Upper lobe of left lung (tissue), 6 donors: ENCODE measurements at regions not wholly inside any gene's neighbourhood (a gene's known extent, or its start where the extent isn't known, plus 50 kb on each side); places are given as distances from the start of the nearest gene placed in this dataset.

ENCODE experiments used
- ATAC-seq, 2 donors: fragments of 200-7000 bp; cut with Tn5 transposase; one replicate each; pipeline ENCODE4 v1.9.1; 2022; ENCODE audit warnings: mild to moderate bottlenecking in 2 of 2, moderate library complexity in 2 of 2; ENCODE audit not compliant: low FRiP score in 2 of 2
- DNase-seq, 2 donors: peaks; one replicate each; pipeline ENCODE4 v3.0.0-alpha.2; 2019 to 2020
- H3K27ac ChIP-seq, 4 donors: fragments of 200-600 bp; sonication (generic); one replicate each; pipeline ENCODE4 v1.5.1; 2016 to 2019
- H3K27me3 ChIP-seq, 4 donors: fragments of 200-600 bp; sonication (generic); one replicate each; pipeline ENCODE4 v1.5.1; 2017 to 2019
- H3K36me3 ChIP-seq, 4 donors: fragments of 200-600 bp; sonication (generic); one replicate each; pipeline ENCODE4 v1.5.1; 2016 to 2019
- H3K4me1 ChIP-seq, 4 donors: fragments of 200-600 bp; sonication (generic); one replicate each; pipeline ENCODE4 v1.5.1; 2018 to 2019
- H3K4me3 ChIP-seq, 4 donors: fragments of 200-600 bp; sonication (generic); one replicate each; pipeline ENCODE4 v1.5.1; 2017 to 2019; ENCODE audit warnings: mild to moderate bottlenecking in 2 of 4, moderate library complexity in 1 of 4
- H3K9me3 ChIP-seq, 4 donors: fragments of 200-600 bp; sonication (generic); one replicate each; pipeline ENCODE4 v1.5.1; 2018 to 2019
- EP300 ChIP-seq, 4 donors: sonication (generic); formaldehyde crosslinking; IDR thresholded peaks; one replicate each; pipeline ENCODE4 v1.5.1; 2017; ENCODE audit warnings: antibody characterized with exemption in 4 of 4, control low read depth in 2 of 4
- POLR2A ChIP-seq, 4 donors: fragments of 450-650 bp; IDR thresholded peaks; one replicate each; pipeline ENCODE4 v1.5.1; 2016 to 2017; ENCODE audit warnings: antibody characterized with exemption in 4 of 4, mild to moderate bottlenecking in 2 of 4
- POLR2AphosphoS5 ChIP-seq, 2 donors: sonication (generic); formaldehyde crosslinking; IDR thresholded peaks; one replicate each; pipeline ENCODE4 v1.5.1; 2017; ENCODE audit warnings: antibody characterized with exemption in 2 of 2
- WGBS, 2 donors: methylation state at CpG; one replicate each; pipeline ENCODE4 v1.1.5; 2017 to 2018; 5-methylcytosine and 5-hydroxymethylcytosine counted together
- TF ChIP-seq, protein P1 (sequence below), 6 experiments: fragments of 450-650 bp in 4 of 6; fragments of 200-600 bp in 2 of 6; sonication (generic) in 2 of 6; IDR thresholded peaks; one replicate each; pipeline ENCODE4 v1.5.1; 2016 to 2019; ENCODE audit warnings: antibody characterized with exemption in 6 of 6
- donor health status: DM: no; HTN: no; CAD: no; lungs with moderate emphysema.
- donor health status: DM: no; HTN: yes; CAD: no; lungs with severe emphysema.

DNA sequence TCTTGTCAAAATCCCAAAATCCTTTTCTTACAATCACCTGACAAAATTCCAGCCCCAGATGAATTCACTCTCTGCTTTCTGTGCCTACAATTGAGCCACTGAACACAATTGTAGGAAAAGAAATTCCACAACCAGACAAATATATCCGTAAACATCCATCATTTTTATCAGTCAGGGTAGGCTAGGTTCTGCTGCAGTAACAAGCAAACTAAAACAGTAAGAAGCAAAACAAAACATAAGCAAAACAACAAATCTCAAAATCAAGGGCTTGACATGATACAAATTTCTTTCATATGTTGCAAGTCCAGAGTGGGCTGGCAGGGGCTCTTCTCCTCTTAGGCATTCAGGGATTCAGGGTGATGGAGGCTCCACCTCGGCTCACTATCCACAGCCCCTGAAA is 114.2 kb upstream of the MAN2A1 start:
- H3K4me3 ChIP-seq = no peak overlapping the region
- 85 to 93% methylated on average over 2 of the region's 2 CpGs for WGBS, 2 donors
- TF ChIP-seq POLR2A (IDR thresholded peaks at IDR 0.05) (no peak), EP300 (IDR thresholded peaks at IDR 0.05) (no peak), POLR2AphosphoS5 (IDR thresholded peaks at IDR 0.05) (no peak)
- TF ChIP-seq, protein P1, sequence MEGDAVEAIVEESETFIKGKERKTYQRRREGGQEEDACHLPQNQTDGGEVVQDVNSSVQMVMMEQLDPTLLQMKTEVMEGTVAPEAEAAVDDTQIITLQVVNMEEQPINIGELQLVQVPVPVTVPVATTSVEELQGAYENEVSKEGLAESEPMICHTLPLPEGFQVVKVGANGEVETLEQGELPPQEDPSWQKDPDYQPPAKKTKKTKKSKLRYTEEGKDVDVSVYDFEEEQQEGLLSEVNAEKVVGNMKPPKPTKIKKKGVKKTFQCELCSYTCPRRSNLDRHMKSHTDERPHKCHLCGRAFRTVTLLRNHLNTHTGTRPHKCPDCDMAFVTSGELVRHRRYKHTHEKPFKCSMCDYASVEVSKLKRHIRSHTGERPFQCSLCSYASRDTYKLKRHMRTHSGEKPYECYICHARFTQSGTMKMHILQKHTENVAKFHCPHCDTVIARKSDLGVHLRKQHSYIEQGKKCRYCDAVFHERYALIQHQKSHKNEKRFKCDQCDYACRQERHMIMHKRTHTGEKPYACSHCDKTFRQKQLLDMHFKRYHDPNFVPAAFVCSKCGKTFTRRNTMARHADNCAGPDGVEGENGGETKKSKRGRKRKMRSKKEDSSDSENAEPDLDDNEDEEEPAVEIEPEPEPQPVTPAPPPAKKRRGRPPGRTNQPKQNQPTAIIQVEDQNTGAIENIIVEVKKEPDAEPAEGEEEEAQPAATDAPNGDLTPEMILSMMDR (IDR thresholded peaks at IDR 0.05) = no peak

DNA sequence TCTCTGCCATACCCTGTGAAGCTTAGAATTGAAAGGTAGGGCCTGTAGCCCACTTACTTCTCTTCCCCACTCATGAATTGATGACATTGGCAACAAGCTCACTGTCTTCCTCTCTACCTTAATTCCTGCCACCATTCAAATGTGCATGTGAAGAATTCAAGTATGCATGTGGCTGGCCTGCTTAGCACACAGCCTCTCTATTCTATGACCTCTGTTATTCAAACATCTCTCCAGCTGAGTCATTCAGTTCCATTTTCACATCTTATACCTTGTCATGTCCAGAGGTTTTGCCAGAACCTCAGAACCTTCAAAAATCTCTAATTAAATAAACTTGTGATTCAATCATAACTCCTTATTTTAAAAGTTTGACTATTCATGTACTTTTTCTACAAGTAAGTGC is 114.7 kb upstream of the MAN2A1 start:
- DNase-seq = no peak
- TF ChIP-seq, protein P1 (IDR thresholded peaks at IDR 0.05) = no peak
- TF ChIP-seq POLR2A (IDR thresholded peaks at IDR 0.05) = no peak
- TF ChIP-seq EP300 (IDR thresholded peaks at IDR 0.05) = no peak
- TF ChIP-seq POLR2AphosphoS5 (IDR thresholded peaks at IDR 0.05) = no peak

More for the DNA sequence above, 114.2 kb upstream of the MAN2A1 start:
- no peaks in the 10 kb centered on the region for H3K36me3 ChIP-seq
- no peaks in the 10 kb centered on the region for H3K9me3 ChIP-seq
- no peaks in the 10 kb centered on the region for H3K4me1 ChIP-seq
- no peaks in the 10 kb centered on the region for H3K27me3 ChIP-seq
- DNase-seq = no peak
- no peak overlapping the region for H3K27ac ChIP-seq
- ATAC-seq = no peak

DNA sequence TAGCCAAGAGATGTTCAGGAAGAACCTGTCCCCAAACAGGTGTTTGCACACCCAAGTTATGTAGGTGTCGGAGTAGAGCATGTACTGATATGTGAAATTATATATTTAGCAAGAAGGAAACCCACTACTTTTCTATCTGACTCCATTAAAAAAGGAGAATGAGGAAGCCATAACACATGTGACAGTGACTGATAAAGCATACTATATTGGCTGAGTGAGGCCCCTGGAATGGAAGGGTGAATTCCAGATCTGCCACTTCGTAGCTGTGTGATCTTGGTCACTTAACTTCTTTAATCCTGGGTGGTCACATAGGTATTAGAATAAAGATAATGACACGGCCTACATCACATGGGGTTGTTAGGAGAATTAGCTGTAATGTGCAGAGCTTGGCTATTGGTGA is 116.0 kb upstream of the MAN2A1 start:
- Histone ChIP-seq H3K36me3 (no peaks in the 10 kb centered on the region), H3K27me3 (no peaks in the 10 kb centered on the region), H3K9me3 (no peaks in the 10 kb centered on the region), H3K4me1 (no peaks in the 10 kb centered on the region), H3K4me3 (no peak overlapping the region), H3K27ac (no peak overlapping the region)
- 74 to 84% methylated on average over 3 of the region's 3 CpGs for WGBS, 2 donors
- DNase-seq (no peak), ATAC-seq (no peak)
- TF ChIP-seq POLR2A (IDR thresholded peaks at IDR 0.05) (no peak), EP300 (IDR thresholded peaks at IDR 0.05) (no peak), POLR2AphosphoS5 (IDR thresholded peaks at IDR 0.05) (no peak)
- TF ChIP-seq, protein P1 (IDR thresholded peaks at IDR 0.05) = no peak

More for the DNA sequence above, 114.7 kb upstream of the MAN2A1 start:
- Histone ChIP-seq H3K36me3 (no peaks in the 10 kb centered on the region), H3K4me3 (no peak overlapping the region), H3K27me3 (no peaks in the 10 kb centered on the region), H3K4me1 (no peaks in the 10 kb centered on the region), H3K9me3 (no peaks in the 10 kb centered on the region), H3K27ac (no peak overlapping the region)
- no peak for ATAC-seq

DNA sequence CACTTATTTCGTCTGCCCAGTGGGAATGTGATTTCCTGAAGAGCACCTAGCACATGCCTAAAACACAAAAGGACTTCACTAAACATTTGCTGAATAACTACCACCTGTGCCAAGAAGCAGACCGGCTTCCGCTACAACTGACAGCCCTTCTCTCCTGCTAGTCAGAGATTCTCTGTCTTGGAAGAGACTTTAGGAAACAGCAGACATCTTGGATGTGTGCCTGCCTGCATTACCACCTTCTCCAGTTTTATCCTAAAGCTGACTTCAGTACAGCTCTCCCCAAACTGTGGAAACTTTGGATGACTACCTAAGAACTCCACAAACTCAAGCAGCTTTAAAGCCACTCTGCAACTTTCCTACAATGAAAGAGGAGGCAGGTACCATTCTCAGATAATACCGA is 116.5 kb upstream of the MAN2A1 start:
- no peaks in the 10 kb centered on the region for H3K4me1 ChIP-seq
- H3K36me3 ChIP-seq = no peaks in the 10 kb centered on the region
- no peaks in the 10 kb centered on the region for H3K27me3 ChIP-seq
- H3K4me3 ChIP-seq = no peak overlapping the region
- 82 to 86% methylated on average over 4 of the region's 4 CpGs for WGBS, 2 donors
- H3K27ac ChIP-seq = no peak overlapping the region
- no peak for ATAC-seq
- DNase-seq = no peak
- no peak for TF ChIP-seq POLR2A (IDR thresholded peaks at IDR 0.05)
- no peak for TF ChIP-seq EP300 (IDR thresholded peaks at IDR 0.05)
- no peak for TF ChIP-seq POLR2AphosphoS5 (IDR thresholded peaks at IDR 0.05)
- TF ChIP-seq, protein P1 (IDR thresholded peaks at IDR 0.05) = no peak
- H3K9me3 ChIP-seq = no peaks in the 10 kb centered on the region

DNA sequence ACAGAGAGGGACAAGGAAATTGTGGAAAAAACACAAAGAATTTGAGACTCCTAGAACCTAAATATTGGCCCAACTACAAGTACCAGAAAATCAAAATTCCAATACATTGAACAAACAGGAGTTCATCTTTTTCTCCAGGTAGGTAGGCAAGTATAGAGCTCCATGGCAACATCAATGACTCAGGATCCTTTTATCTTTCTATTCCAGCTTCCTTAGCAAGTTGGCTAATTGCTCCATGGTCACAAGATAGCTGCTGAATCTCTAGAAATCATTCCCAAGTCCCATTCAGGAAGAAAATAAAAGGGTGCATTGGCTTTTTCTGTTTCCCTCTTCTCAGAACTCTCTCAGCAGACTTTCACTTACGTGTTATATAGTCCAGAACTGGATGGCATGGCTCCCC is 117.9 kb upstream of the MAN2A1 start:
- TF ChIP-seq EP300 (IDR thresholded peaks at IDR 0.05) (no peak), POLR2AphosphoS5 (IDR thresholded peaks at IDR 0.05) (no peak), POLR2A (IDR thresholded peaks at IDR 0.05) (no peak)
- TF ChIP-seq, protein P1 (IDR thresholded peaks at IDR 0.05) = no peak
- Histone ChIP-seq H3K4me3 (no peak overlapping the region), H3K27me3 (no peaks in the 10 kb centered on the region), H3K27ac (no peak overlapping the region), H3K4me1 (no peaks in the 10 kb centered on the region), H3K9me3 (no peaks in the 10 kb centered on the region), H3K36me3 (no peaks in the 10 kb centered on the region)
- ATAC-seq = no peak
- DNase-seq = no peak
- WGBS, 2 donors = 89 to 92% methylated on average over 1 of the region's 1 CpG
